Peyer's patch (tissue), 4 donors: ENCODE measurements at regions not wholly inside any gene's neighbourhood (a gene's known extent, or its start where the extent isn't known, plus 50 kb on each side); places are given as distances from the start of the nearest gene placed in this dataset.

Experiments
- CTCF ChIP-seq, 6 experiments: fragments of 450-650 bp in 4 of 6; fragments of 200-600 bp in 2 of 6; sonication (generic) in 1 of 6; IDR thresholded peaks; one replicate each; pipeline ENCODE4 v1.5.1; 2017 to 2019; ENCODE audit warnings: antibody characterized with exemption in 6 of 6, mild to moderate bottlenecking in 3 of 6, moderate library complexity in 1 of 6
- POLR2A ChIP-seq, 2 donors: fragments of 450-650 bp; IDR thresholded peaks; one replicate each; pipeline ENCODE4 v1.5.1; 2017; ENCODE audit warnings: antibody characterized with exemption in 2 of 2, mild to moderate bottlenecking in 2 of 2, moderate library complexity in 2 of 2

- TF ChIP-seq POLR2A (IDR thresholded peaks at IDR 0.05) (no peak), CTCF (IDR thresholded peaks at IDR 0.05) (no peak)
These were observed 244.7 kb downstream of the TMEM167A start for GRCh38 chr5:82832445-82832844.
